MM.1S (cell line): ENCODE measurements at regions not wholly inside any gene's neighbourhood (a gene's known extent, or its start where the extent isn't known, plus 50 kb on each side); places are given as distances from the start of the nearest gene placed in this dataset.

Experiments used
- CTCF ChIP-seq: fragments of 300-600 bp; sonication (generic); IDR thresholded peaks from 2 replicates; pipeline ENCODE4 v1.5.1; 2016; ENCODE audit warnings: antibody characterized with exemption, low read length, mixed read lengths
- EZH2 ChIP-seq: fragments of 300-600 bp; sonication (generic); optimal IDR thresholded peaks from 2 replicates; pipeline ENCODE3; 2017; ENCODE audit warnings: low read depth, mild to moderate bottlenecking, antibody characterized with exemption, low read length, mixed read lengths

GRCh38 chr2:31644551-31644950 lies 63.8 kb upstream of the SRD5A2 start:
- TF ChIP-seq CTCF (no peak), EZH2 (no peak)
